ENCODE measurements at regions not wholly inside any gene's neighbourhood (a gene's known extent, or its start where the extent isn't known, plus 50 kb on each side); places are given as distances from the start of the nearest gene placed in this dataset.

DNA sequence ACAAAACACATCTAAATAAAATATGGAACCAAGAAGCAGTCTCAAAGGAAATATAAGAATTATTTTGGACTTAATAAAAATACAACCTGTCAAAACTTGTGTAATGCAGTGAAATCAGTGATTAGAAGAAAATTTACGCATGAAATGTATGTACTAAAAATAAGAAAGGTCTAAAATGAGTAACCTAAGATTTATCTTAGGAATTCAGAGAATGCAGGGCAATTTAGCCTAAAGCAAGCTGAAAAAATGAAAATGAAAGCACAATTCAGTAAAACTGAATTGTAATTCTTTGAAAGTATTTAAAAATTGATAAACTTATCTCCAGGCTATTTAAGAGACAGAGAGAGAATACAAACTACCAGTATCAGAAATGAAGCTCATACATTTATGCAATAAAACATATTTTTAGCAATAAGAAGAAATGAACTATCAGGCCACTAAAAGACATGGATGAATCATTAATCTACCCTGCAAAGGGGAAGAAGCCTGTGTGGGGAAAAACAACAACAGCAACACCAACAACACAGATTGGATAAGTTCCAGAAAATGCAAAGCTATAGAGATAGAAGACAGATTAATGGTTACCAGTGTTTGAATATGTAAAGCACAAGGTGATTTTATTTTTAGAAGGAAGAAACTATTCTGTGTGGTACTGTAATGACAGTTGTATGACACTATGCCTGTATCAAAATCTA is 442.0 kb upstream of the ADGRL3 start:
- Histone ChIP-seq H3K9ac (ENCODE audit: low read depth, low read length) (no peak overlapping the region), H3K27me3 (ENCODE audit: insufficient read depth, low read length) (no peaks in the 10 kb centered on the region), H3K4me1 (ENCODE audit: insufficient read depth, low read length) (peaks cover 3% of the 10 kb centered on the region; the same call in 1 of the 2 replicates), H3K4me3 (ENCODE audit: low read length) (no peak overlapping the region), H3K27ac (ENCODE audit: low read depth, low read length) (no peak overlapping the region), H3K9me3 (ENCODE audit: insufficient read depth, low read depth, low read length) (peaks cover 17% of the 10 kb centered on the region), H3K36me3 (ENCODE audit: insufficient read depth, low read length) (no peaks in the 10 kb centered on the region)
- WGBS, result 44% methylated on average over 1 of the region's 1 CpG

DNA sequence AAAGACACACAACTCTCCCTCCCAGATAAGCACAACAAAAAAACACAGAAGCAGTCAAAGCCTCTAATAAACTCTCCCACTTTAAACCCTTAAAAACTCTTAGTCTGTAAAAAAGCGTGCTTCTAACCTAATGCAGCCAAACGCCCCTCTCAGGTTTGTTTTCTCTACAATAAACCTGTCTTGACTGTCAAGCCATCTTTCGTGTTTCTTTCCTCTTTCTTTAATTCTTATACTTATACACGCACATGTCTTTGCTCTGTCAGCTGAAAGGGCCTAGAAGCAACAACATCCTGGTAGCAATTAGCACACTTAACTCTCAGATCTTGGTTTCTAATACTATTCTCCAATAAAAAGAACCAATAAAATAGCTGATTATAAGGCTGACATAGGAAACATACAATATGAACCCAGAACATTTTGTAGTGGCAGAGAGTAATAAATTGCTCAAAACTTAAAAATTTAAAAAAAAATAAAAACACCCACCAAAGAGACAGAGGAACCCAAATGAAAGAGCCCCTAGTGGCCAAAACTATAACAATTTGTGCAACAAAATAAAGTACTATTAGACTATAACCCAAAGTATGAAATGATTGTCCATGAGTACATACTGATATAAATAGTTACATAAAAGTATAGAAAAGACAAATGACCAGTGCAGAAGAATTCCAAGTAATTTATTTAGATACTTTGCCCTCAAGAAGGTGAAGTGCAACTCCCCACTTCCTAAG is 440.4 kb upstream of the ADGRL3 start:
- H3K4me3 ChIP-seq (ENCODE audit: low read length), result no peak overlapping the region
- 93% methylated on average over 4 of the region's 4 CpGs for WGBS

DNA sequence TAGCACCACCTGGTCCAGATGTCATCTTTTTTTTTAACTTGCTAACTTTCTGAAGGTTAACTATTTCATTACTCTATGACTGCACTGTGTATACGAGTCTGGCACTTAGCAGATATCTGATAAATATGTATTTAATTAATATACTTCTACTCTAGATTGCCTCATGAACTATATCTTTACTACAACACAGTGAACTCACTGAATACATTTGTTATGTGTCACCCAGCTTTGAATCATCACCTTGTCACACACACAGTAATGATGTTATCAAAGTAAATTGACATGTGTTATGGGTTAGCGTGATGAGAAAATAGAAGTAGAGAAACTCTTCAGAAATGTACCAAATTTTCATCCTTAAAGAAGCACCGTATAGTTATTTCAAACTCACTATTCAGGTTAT is 419.3 kb upstream of the ADGRL3 start:
- Histone ChIP-seq H3K36me3 (ENCODE audit: insufficient read depth, low read length) (no peaks in the 10 kb centered on the region), H3K4me1 (ENCODE audit: insufficient read depth, low read length) (no peaks in the 10 kb centered on the region), H3K27ac (ENCODE audit: low read depth, low read length) (no peak overlapping the region), H3K27me3 (ENCODE audit: insufficient read depth, low read length) (no peaks in the 10 kb centered on the region), H3K9me3 (ENCODE audit: insufficient read depth, low read depth, low read length) (no peaks in the 10 kb centered on the region), H3K9ac (ENCODE audit: low read depth, low read length) (no peak overlapping the region), H3K4me3 (ENCODE audit: low read length) (no peak overlapping the region)
- WGBS, result no CpG with 5 or more reads among the region's 3 CpGs

More for the DNA sequence above, 440.4 kb upstream of the ADGRL3 start:
- Histone ChIP-seq H3K27ac (ENCODE audit: low read depth, low read length) (no peak overlapping the region), H3K27me3 (ENCODE audit: insufficient read depth, low read length) (no peaks in the 10 kb centered on the region), H3K9me3 (ENCODE audit: insufficient read depth, low read depth, low read length) (peaks cover 17% of the 10 kb centered on the region), H3K4me1 (ENCODE audit: insufficient read depth, low read length) (peaks cover 3% of the 10 kb centered on the region; the same call in 1 of the 2 replicates), H3K36me3 (ENCODE audit: insufficient read depth, low read length) (no peaks in the 10 kb centered on the region), H3K9ac (ENCODE audit: low read depth, low read length) (no peak overlapping the region)

DNA sequence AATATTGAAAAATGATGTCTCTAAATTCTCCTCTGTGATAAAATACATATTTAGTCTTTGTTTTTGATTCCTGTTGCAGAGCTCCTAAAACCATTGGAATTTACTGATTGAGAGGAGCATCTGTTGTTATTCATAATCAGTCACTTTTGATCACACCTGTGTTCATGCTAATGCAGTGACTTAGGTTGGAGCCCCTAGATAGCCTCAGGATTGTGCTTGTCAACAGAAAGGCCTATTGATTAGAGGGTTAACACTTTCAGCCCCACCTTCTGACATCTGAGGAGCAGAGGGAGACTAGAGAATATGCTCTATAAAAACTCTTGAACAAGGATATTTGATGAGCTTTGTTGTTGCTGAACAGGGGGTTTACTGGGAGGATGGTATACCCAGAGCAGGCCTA is 409.5 kb upstream of the ADGRL3 start:
- no peaks in the 10 kb centered on the region for H3K9me3 ChIP-seq (ENCODE audit: insufficient read depth, low read depth, low read length)
- H3K4me3 ChIP-seq (ENCODE audit: low read length), result no peak overlapping the region
- H3K27ac ChIP-seq (ENCODE audit: low read depth, low read length), result no peak overlapping the region
- H3K9ac ChIP-seq (ENCODE audit: low read depth, low read length), result no peak overlapping the region
- no peaks in the 10 kb centered on the region for H3K27me3 ChIP-seq (ENCODE audit: insufficient read depth, low read length)
- H3K4me1 ChIP-seq (ENCODE audit: insufficient read depth, low read length), result peaks cover 11% of the 10 kb centered on the region; the same call in 1 of the 2 replicates
- H3K36me3 ChIP-seq (ENCODE audit: insufficient read depth, low read length), result no peaks in the 10 kb centered on the region

DNA sequence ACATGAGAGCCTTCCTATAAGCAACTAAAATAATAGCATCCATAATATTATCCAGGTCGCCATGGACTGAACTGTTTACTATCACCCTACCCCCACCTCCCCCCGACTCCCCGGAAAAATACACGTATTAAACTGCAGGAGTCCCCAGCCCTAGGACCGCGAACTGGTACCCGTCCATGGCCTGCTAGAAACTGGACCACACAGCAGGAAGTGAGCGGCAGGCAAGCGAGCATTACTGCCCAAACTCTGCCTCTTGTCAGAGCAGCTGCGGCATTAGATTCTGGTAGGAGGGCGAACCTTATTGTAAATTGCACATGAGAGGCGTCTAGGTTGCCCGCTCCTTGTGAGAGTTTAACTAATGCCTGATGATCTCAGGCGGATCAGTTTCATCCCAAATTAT is 405.8 kb upstream of the ADGRL3 start:
- H3K27ac ChIP-seq (ENCODE audit: low read depth, low read length), result no peak overlapping the region

DNA sequence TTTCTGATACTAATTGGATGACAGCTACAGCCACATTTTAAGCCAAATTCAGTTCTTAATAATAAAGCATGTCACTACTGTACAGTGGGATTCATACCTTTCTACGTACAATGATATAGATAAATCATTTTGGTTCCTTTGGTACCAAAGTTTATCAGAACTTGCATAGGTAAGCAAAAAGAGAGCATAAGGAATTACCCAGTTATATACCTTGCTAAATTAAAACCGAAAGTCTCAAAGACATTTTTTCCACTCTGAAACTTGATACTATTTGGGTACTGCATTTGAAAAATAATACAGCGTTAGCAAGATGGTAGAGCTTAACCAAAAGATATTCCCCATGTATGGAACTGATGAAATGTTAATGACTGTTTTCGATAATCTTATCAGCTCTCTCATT is 400.9 kb upstream of the ADGRL3 start:
- H3K9ac ChIP-seq (ENCODE audit: low read depth, low read length), result no peak overlapping the region
- no peaks in the 10 kb centered on the region for H3K9me3 ChIP-seq (ENCODE audit: insufficient read depth, low read depth, low read length)
- no peaks in the 10 kb centered on the region for H3K27me3 ChIP-seq (ENCODE audit: insufficient read depth, low read length)
- no peaks in the 10 kb centered on the region for H3K36me3 ChIP-seq (ENCODE audit: insufficient read depth, low read length)
- H3K4me1 ChIP-seq (ENCODE audit: insufficient read depth, low read length), result no peaks in the 10 kb centered on the region
- WGBS, result 94% methylated on average over 2 of the region's 4 CpGs
- H3K27ac ChIP-seq (ENCODE audit: low read depth, low read length), result no peak overlapping the region
- H3K4me3 ChIP-seq (ENCODE audit: low read length), result no peak overlapping the region

More for the DNA sequence above, 405.8 kb upstream of the ADGRL3 start:
- H3K4me3 ChIP-seq (ENCODE audit: low read length), result no peak overlapping the region
- H3K9me3 ChIP-seq (ENCODE audit: insufficient read depth, low read depth, low read length), result no peaks in the 10 kb centered on the region
- peaks cover 11% of the 10 kb centered on the region; the same call in 1 of the 2 replicates for H3K4me1 ChIP-seq (ENCODE audit: insufficient read depth, low read length)
- 95% methylated on average over 14 of the region's 14 CpGs for WGBS
- no peaks in the 10 kb centered on the region for H3K27me3 ChIP-seq (ENCODE audit: insufficient read depth, low read length)
- H3K9ac ChIP-seq (ENCODE audit: low read depth, low read length), result no peak overlapping the region
- H3K36me3 ChIP-seq (ENCODE audit: insufficient read depth, low read length), result no peaks in the 10 kb centered on the region

DNA sequence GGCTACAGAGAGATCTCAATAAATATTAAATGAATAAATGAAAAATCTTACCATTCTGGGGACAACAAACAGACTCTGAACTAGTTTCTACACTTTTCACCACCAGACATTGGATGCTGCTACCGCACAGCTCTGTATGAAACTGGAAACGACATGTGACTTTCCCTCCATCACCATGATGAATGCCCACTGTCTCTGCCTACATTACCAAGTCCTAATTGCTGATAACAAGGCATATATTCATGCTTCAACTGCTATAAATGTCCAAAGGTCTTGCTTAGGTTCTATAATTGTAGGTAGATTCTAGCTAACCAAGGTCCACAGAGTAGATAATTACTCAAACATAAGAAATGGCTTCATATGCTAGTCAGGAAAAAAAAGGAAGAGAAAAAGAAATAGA is 399.4 kb upstream of the ADGRL3 start:
- no peak overlapping the region for H3K9ac ChIP-seq (ENCODE audit: low read depth, low read length)
- WGBS, result 94% methylated on average over 2 of the region's 2 CpGs
- no peak overlapping the region for H3K27ac ChIP-seq (ENCODE audit: low read depth, low read length)
- H3K36me3 ChIP-seq (ENCODE audit: insufficient read depth, low read length), result no peaks in the 10 kb centered on the region
- H3K4me3 ChIP-seq (ENCODE audit: low read length), result no peak overlapping the region
- H3K4me1 ChIP-seq (ENCODE audit: insufficient read depth, low read length), result no peaks in the 10 kb centered on the region
- H3K27me3 ChIP-seq (ENCODE audit: insufficient read depth, low read length), result no peaks in the 10 kb centered on the region
- no peaks in the 10 kb centered on the region for H3K9me3 ChIP-seq (ENCODE audit: insufficient read depth, low read depth, low read length)

DNA sequence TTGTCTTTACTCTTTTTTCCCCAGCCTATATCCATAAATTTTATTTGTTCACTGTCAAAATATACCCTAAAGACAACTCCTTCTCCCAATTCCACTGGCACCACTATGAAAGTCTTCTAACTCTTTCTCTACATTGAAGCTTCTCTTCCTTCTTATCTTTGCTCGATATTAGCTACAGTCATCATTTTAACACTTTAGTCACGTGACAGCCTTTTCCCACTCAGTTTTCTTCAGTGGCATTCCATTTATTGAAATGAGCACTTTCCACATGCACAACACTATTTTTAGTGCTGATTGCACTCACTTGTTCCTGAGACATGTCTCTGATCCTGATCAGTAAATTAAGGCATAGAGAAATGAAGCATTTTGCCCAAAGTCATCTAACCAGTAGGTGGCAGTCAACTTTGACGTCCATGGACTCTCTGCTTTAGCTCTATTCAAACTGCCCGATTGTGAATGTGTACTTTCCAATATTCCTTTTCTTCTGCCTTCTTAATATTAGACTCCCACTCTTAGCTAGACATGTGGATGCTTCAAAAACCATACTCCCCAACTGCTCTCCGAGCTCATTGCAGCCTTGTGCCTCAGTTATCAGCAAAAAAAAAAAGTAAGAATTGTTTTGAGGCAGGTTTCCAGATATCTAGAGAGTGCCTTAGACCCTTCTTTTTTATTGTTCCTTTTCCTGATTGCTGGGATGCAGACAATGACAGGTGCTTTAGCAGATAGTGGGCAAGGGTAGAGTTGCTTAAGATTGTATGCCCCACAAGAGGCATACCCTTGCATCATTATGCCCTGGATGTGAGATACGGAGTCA is 394.4 kb upstream of the ADGRL3 start:
- H3K4me3 ChIP-seq (ENCODE audit: low read length), result no peak overlapping the region
- WGBS, result 54% methylated on average over 6 of the region's 6 CpGs

DNA sequence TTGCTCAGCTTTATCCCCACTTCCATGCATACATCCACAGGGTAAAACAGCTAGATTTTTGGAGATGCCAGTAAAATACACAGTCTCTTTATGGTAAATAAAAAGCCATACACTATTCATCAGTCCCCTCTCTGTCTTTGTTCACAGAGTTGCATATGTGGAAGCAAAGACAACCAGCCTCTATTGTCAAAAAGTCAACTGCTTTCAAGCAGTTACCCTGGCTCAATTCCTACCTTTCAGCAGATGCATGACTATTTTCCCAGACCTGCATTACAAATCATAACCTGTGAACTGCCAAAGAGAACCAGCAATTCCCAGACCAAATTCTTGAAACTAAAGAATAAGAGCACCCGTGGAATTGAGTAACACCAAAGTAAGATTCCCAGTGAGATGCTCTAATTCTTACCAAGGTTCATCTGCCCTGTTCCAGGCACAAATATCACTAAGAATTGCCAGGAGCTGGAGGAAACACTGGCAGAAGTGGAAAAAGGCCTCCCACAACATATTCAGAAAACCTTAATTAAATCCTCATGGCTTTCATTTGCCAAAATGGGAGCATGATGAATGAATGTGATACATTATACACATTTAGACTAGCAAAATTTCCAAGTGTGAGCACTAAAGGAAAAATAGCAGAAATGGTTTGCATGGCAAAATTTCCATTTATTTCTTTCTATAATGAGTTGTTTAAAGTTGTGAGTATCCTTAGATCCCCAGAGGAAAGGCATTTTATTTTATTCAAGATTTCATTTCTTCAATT is 391.2 kb upstream of the ADGRL3 start:
- H3K9ac ChIP-seq (ENCODE audit: low read depth, low read length), result no peak overlapping the region
- H3K4me1 ChIP-seq (ENCODE audit: insufficient read depth, low read length), result no peaks in the 10 kb centered on the region
- H3K27me3 ChIP-seq (ENCODE audit: insufficient read depth, low read length), result no peaks in the 10 kb centered on the region
- no peak overlapping the region for H3K27ac ChIP-seq (ENCODE audit: low read depth, low read length)
- H3K9me3 ChIP-seq (ENCODE audit: insufficient read depth, low read depth, low read length), result no peaks in the 10 kb centered on the region
- no peaks in the 10 kb centered on the region for H3K36me3 ChIP-seq (ENCODE audit: insufficient read depth, low read length)
- no peak overlapping the region for H3K4me3 ChIP-seq (ENCODE audit: low read length)
- 90% methylated on average over 1 of the region's 1 CpG for WGBS

More for the DNA sequence above, 394.4 kb upstream of the ADGRL3 start:
- H3K27ac ChIP-seq (ENCODE audit: low read depth, low read length), result no peak overlapping the region
- no peaks in the 10 kb centered on the region for H3K9me3 ChIP-seq (ENCODE audit: insufficient read depth, low read depth, low read length)
- no peaks in the 10 kb centered on the region for H3K27me3 ChIP-seq (ENCODE audit: insufficient read depth, low read length)
- H3K36me3 ChIP-seq (ENCODE audit: insufficient read depth, low read length), result no peaks in the 10 kb centered on the region
- no peaks in the 10 kb centered on the region for H3K4me1 ChIP-seq (ENCODE audit: insufficient read depth, low read length)
- H3K9ac ChIP-seq (ENCODE audit: low read depth, low read length), result no peak overlapping the region

DNA sequence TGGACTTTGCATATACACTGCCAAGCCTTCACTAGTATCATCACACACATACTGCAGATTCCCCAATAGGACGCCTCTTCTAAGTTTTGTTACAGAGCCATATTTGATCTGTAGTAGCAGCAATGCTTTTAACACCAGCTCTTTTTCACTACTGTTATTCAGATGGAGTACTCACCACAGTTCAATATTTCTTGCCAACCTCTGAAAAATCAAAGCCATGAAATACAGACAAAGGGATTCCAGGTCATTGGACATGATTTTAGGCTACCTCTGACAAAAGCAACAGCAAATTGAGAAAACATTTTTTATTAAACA is 390.7 kb upstream of the ADGRL3 start:
- Histone ChIP-seq H3K9me3 (ENCODE audit: insufficient read depth, low read depth, low read length) (no peaks in the 10 kb centered on the region), H3K27ac (ENCODE audit: low read depth, low read length) (no peak overlapping the region), H3K4me3 (ENCODE audit: low read length) (no peak overlapping the region), H3K27me3 (ENCODE audit: insufficient read depth, low read length) (no peaks in the 10 kb centered on the region), H3K36me3 (ENCODE audit: insufficient read depth, low read length) (no peaks in the 10 kb centered on the region), H3K4me1 (ENCODE audit: insufficient read depth, low read length) (no peaks in the 10 kb centered on the region), H3K9ac (ENCODE audit: low read depth, low read length) (no peak overlapping the region)
- WGBS, result 97% methylated on average over 1 of the region's 1 CpG

DNA sequence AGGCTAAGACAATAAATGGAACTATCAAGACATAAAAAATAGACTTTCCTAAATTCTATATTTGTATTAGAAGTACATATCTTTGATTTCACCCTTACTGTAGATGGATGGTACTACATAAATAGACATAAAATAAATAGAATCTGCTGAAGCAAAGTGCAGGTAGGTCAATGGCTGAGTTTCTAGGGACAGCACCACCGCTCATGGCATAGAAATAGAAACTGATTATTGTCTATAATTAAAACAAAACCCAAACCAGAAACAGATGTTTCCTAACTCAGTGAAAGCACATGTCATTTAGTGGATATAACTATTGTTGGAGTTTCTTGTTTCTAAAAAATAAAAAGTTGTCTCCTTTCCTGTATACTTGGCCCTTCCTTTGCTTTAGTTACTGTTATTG is 387.3 kb upstream of the ADGRL3 start:
- Histone ChIP-seq H3K4me1 (ENCODE audit: insufficient read depth, low read length) (no peaks in the 10 kb centered on the region), H3K27ac (ENCODE audit: low read depth, low read length) (no peak overlapping the region)
- no CpG with 5 or more reads among the region's 1 CpG for WGBS

More for the DNA sequence above, 387.3 kb upstream of the ADGRL3 start:
- no peaks in the 10 kb centered on the region for H3K9me3 ChIP-seq (ENCODE audit: insufficient read depth, low read depth, low read length)
- H3K27me3 ChIP-seq (ENCODE audit: insufficient read depth, low read length), result no peaks in the 10 kb centered on the region
- no peak overlapping the region for H3K4me3 ChIP-seq (ENCODE audit: low read length)
- no peak overlapping the region for H3K9ac ChIP-seq (ENCODE audit: low read depth, low read length)
- H3K36me3 ChIP-seq (ENCODE audit: insufficient read depth, low read length), result no peaks in the 10 kb centered on the region

Measured in HUES64 (cell line).